Fibroblast of the aortic adventitia (primary cell): ENCODE measurements at regions not wholly inside any gene's neighbourhood (a gene's known extent, or its start where the extent isn't known, plus 50 kb on each side); places are given as distances from the start of the nearest gene placed in this dataset.

Source experiments
- DNase-seq: peaks from one replicate; pipeline ENCODE4 v3.0.0-alpha.2; 2010; ENCODE audit warnings: low read depth
- H3K4me3 ChIP-seq: 2 replicates; pipeline ENCODE4 v1.5.1; 2011; ENCODE audit warnings: low read depth, mild to moderate bottlenecking, control low read depth, low read length, moderate library complexity
- CTCF ChIP-seq: IDR thresholded peaks from 2 replicates; pipeline ENCODE4 v1.5.1; 2011; ENCODE audit warnings: mild to moderate bottlenecking, low read length, control low read depth, inconsistent platforms; ENCODE audit not compliant: insufficient read depth

- no peak for DNase-seq
- TF ChIP-seq CTCF, result no peak
- no peak overlapping the region for H3K4me3 ChIP-seq
These were observed 164.8 kb upstream of the ACVR2A start for GRCh38 chr2:147679955-147680531.

- no peak for DNase-seq
- TF ChIP-seq CTCF, result no peak
These were observed 165.5 kb upstream of the ACVR2A start for GRCh38 chr2:147679191-147679954.

GRCh38 chr2:147665105-147665504, 179.7 kb upstream of the ACVR2A start:
- DNase-seq, result peak; percentile 18
- no peak overlapping the region for H3K4me3 ChIP-seq
- no peak for TF ChIP-seq CTCF

More at GRCh38 chr2:147679191-147679954, 165.5 kb upstream of the ACVR2A start:
- no peak overlapping the region for H3K4me3 ChIP-seq

GRCh38 chr2:147663962-147664361, 180.9 kb upstream of the ACVR2A start:
- TF ChIP-seq CTCF, result no peak

GRCh38 chr2:147663153-147663961, 181.5 kb upstream of the ACVR2A start:
- no peak overlapping the region for H3K4me3 ChIP-seq
- no peak for DNase-seq
- no peak for TF ChIP-seq CTCF

More at GRCh38 chr2:147663962-147664361, 180.9 kb upstream of the ACVR2A start:
- no peak overlapping the region for H3K4me3 ChIP-seq
- no peak for DNase-seq

GRCh38 chr2:147662221-147662620, 182.6 kb upstream of the ACVR2A start:
- TF ChIP-seq CTCF, result no peak
- no peak for DNase-seq
- H3K4me3 ChIP-seq, result no peak overlapping the region
